ENCODE measurements at regions not wholly inside any gene's neighbourhood (a gene's known extent, or its start where the extent isn't known, plus 50 kb on each side); places are given as distances from the start of the nearest gene placed in this dataset.

- intact Hi-C loops (cut with DNase I, micrococcal nuclease): no loop called here
- ChIA-PET CTCF (no interaction called here), POLR2A (no interaction called here)
- Histone ChIP-seq H3K4me1 (ENCODE audit: insufficient read depth, low read length) (no peaks in the 10 kb centered on the region), H3K27ac (ENCODE audit: low read depth in 1 of 2, low read length in 2 of 2) (no peak overlapping the region), H3K4me3 (ENCODE audit: low read length) (no peak overlapping the region), H3K36me3 (ENCODE audit: insufficient read depth, low read length) (no peaks in the 10 kb centered on the region), H3K9me3 (ENCODE audit: control insufficient read depth in 1 of 2, insufficient read depth in 1 of 2, low read length in 2 of 2) (no peaks in the 10 kb centered on the region), H3K27me3 (ENCODE audit: control insufficient read depth in 1 of 2, insufficient read depth in 2 of 2, low read length in 2 of 2) (no peaks in the 10 kb centered on the region)
- Mint-ChIP-seq H3K4me1 (ENCODE audit: low read depth) (no peaks in the 10 kb centered on the region), H3K27ac (no peak overlapping the region), H3K36me3 (ENCODE audit: low read depth) (no peaks in the 10 kb centered on the region), H3K9me3 (no peaks in the 10 kb centered on the region), H3K4me3 (no peak overlapping the region), H3K27me3 (peaks cover 3% of the 10 kb centered on the region)
- DNase-seq: no peak
- TF ChIP-seq CTCF (IDR thresholded peaks at IDR 0.05): no peak
- ATAC-seq (ENCODE audit: poor library complexity): no peak
These were observed 114.9 kb upstream of the SLC25A48 start for GRCh38 chr5:135719428-135720063.

GRCh38 chr5:135718651-135719050 lies 115.8 kb upstream of the SLC25A48 start:
- no peak overlapping the region for H3K27ac Mint-ChIP-seq
- no peak for TF ChIP-seq CTCF (IDR thresholded peaks at IDR 0.05)
- H3K27me3 Mint-ChIP-seq: peaks cover 3% of the 10 kb centered on the region
- H3K4me3 ChIP-seq (ENCODE audit: low read length): no peak overlapping the region
- H3K36me3 ChIP-seq (ENCODE audit: insufficient read depth, low read length): no peaks in the 10 kb centered on the region
- no peaks in the 10 kb centered on the region for H3K4me1 ChIP-seq (ENCODE audit: insufficient read depth, low read length)
- CTCF ChIA-PET: no interaction called here
- DNase-seq (no peak), ATAC-seq (ENCODE audit: poor library complexity) (no peak)
- H3K9me3 Mint-ChIP-seq: no peaks in the 10 kb centered on the region
- H3K27me3 ChIP-seq (ENCODE audit: control insufficient read depth in 1 of 2, insufficient read depth in 2 of 2, low read length in 2 of 2): no peaks in the 10 kb centered on the region
- H3K4me3 Mint-ChIP-seq: no peak overlapping the region
- no peaks in the 10 kb centered on the region for H3K36me3 Mint-ChIP-seq (ENCODE audit: low read depth)
- no peak overlapping the region for H3K27ac ChIP-seq (ENCODE audit: low read depth in 1 of 2, low read length in 2 of 2)
- intact Hi-C loops (cut with DNase I, micrococcal nuclease): no loop called here
- no peaks in the 10 kb centered on the region for H3K4me1 Mint-ChIP-seq (ENCODE audit: low read depth)
- peaks cover 0 to 7% of the 10 kb centered on the region in 2 experiments for H3K9me3 ChIP-seq (ENCODE audit: control insufficient read depth in 1 of 2, insufficient read depth in 1 of 2, low read length in 2 of 2)
- POLR2A ChIA-PET: no interaction called here

GRCh38 chr5:135718151-135718550 lies 116.3 kb upstream of the SLC25A48 start:
- POLR2A ChIA-PET: no interaction called here
- Histone ChIP-seq H3K27ac (ENCODE audit: low read depth in 1 of 2, low read length in 2 of 2) (no peak overlapping the region), H3K36me3 (ENCODE audit: insufficient read depth, low read length) (no peaks in the 10 kb centered on the region), H3K27me3 (ENCODE audit: control insufficient read depth in 1 of 2, insufficient read depth in 2 of 2, low read length in 2 of 2) (no peaks in the 10 kb centered on the region), H3K4me1 (ENCODE audit: insufficient read depth, low read length) (no peaks in the 10 kb centered on the region), H3K4me3 (ENCODE audit: low read length) (no peak overlapping the region), H3K9me3 (ENCODE audit: control insufficient read depth in 1 of 2, insufficient read depth in 1 of 2, low read length in 2 of 2) (peaks cover 0 to 7% of the 10 kb centered on the region in 2 experiments)
- Mint-ChIP-seq H3K36me3 (ENCODE audit: low read depth) (no peaks in the 10 kb centered on the region), H3K4me3 (no peak overlapping the region), H3K27me3 (peaks cover 2% of the 10 kb centered on the region), H3K4me1 (ENCODE audit: low read depth) (no peaks in the 10 kb centered on the region), H3K9me3 (no peaks in the 10 kb centered on the region), H3K27ac (no peak overlapping the region)
- DNase-seq (no peak), ATAC-seq (ENCODE audit: poor library complexity) (no peak)
- intact Hi-C loops (cut with DNase I, micrococcal nuclease): no loop called here
- no peak for TF ChIP-seq CTCF (IDR thresholded peaks at IDR 0.05)
- CTCF ChIA-PET: no interaction called here

Measured in CD4-positive, alpha-beta T cell (primary cell).